ENCODE measurements at regions not wholly inside any gene's neighbourhood (a gene's known extent, or its start where the extent isn't known, plus 50 kb on each side); places are given as distances from the start of the nearest gene placed in this dataset.
"Not testable (repeated sequence)": the region's sequence is repeated elsewhere in the genome, so short reads cannot be mapped to it uniquely, and the experiment has no call there.

DNA sequence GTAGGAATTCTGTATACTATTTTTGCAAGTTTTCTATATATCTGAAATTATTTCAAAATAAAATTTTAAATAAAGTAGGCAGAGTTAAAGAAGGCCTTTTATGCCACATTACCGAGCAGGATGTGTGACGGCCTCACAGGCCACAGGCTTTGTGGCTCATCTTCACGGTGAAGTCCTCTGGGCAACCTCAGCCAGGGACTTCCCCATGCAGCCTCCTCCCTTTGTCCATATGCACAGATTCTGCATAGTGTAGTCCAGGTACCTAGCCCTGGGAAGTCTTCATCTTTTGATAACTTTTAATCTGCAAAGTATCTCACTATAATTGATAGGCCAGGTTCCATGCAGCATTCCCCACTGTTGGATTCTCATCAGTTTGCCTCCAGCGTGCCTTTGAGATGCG, 62.8 kb downstream of the ARHGAP11B start:
- H3K4me3 ChIP-seq; H3K9me3 ChIP-seq; DNase-seq; H3K36me3 ChIP-seq; intact Hi-C loops (cut with DNase I); H3K9ac ChIP-seq (ENCODE audit: low read depth in 2 of 2, low read length in 2 of 2); H3K27me3 ChIP-seq; H3K4me1 ChIP-seq; H3K27ac ChIP-seq: not testable (repeated sequence)

DNA sequence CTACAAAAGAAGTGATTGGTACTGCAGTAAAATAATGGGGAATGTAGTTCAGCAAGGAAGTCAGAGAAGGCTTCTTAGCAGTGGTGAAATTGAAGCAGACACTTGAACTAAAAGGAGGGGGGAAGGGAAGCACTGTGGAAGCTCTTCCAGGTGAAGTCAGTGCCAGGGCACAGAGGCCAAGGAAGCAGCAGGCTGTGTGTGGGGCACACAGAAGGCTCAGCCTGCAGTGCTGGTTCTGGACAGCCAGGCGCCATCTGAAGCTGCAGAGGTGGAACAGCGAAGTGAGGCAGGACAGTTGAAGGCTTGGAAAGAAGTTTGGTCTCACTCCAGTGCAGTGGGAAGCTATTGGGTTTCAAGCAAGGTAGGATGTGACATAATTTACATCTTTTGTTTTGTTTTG, 64.2 kb downstream of the ARHGAP11B start:
- intact Hi-C loops (cut with DNase I); H3K9ac ChIP-seq (ENCODE audit: low read depth in 2 of 2, low read length in 2 of 2); H3K9me3 ChIP-seq; DNase-seq; H3K4me1 ChIP-seq; H3K4me3 ChIP-seq; H3K27ac ChIP-seq; H3K36me3 ChIP-seq; H3K27me3 ChIP-seq: not testable (repeated sequence)

DNA sequence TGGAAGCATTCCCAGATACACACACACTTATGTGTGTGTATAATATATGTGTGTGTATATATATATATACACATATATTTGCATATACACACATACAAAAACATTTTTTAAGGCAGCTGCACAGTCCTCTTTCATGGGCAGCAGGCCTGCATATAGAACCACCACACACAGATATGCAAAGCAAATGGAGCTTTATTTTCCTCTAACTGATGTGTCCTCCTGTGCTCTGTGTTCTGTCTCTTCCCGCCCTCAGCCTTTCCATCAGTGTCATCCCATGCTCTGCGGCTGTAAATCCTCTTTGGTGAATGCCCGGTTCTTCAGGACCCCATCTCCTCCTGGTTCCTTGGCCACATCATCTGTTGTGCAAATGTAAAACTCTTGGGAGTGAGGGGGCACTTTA, 69.9 kb downstream of the ARHGAP11B start:
- H3K36me3 ChIP-seq; H3K27ac ChIP-seq; intact Hi-C loops (cut with DNase I); H3K4me1 ChIP-seq; DNase-seq; H3K9me3 ChIP-seq; H3K4me3 ChIP-seq; H3K9ac ChIP-seq (ENCODE audit: low read depth in 2 of 2, low read length in 2 of 2); H3K27me3 ChIP-seq: not testable (repeated sequence)

DNA sequence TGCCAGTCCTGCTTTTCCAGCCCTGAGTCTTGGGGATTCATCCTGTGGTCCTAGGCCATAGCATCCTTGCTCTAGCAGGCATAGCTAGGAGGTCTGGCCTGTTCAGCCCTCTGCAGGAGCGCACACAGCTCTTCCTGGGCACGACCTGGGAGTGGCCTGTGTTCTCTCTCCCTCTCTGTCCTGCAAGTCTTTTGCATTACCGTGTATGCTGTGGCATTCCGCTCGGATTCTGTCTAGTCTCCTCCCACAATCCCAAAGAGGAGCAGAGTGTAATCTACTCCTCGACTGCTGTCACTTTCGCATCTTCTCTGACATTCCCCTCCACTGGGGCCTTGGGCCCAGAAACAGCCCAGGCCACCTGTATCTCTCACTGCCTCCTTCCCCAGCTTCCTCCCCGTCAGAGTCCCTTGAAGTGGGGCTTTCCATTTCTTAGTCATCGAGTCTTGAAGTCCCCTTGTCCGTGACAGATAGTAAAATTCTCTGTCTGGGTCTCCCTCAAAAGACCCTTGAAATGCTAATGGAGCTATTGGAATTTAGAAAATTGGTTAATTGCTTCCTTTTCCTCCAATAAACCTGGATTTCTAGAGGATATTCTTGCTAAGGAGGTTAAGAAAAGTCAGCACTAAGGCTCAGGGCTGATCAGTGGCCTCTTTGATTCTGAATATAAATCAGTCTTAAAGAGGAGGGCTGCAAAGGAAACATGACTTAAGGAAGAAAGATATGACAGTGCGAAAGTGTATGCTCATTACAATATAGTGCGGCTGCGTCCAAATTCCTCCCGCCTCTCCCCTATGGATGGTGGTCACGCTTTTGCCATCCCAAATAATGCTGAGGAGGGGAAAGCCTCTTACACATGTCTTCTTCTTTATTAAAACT, 70.7 kb downstream of the ARHGAP11B start:
- H3K9ac ChIP-seq (ENCODE audit: low read depth in 2 of 2, low read length in 2 of 2); DNase-seq; H3K27me3 ChIP-seq; intact Hi-C loops (cut with DNase I); H3K36me3 ChIP-seq; H3K9me3 ChIP-seq; H3K4me1 ChIP-seq; H3K27ac ChIP-seq; H3K4me3 ChIP-seq: not testable (repeated sequence)

DNA sequence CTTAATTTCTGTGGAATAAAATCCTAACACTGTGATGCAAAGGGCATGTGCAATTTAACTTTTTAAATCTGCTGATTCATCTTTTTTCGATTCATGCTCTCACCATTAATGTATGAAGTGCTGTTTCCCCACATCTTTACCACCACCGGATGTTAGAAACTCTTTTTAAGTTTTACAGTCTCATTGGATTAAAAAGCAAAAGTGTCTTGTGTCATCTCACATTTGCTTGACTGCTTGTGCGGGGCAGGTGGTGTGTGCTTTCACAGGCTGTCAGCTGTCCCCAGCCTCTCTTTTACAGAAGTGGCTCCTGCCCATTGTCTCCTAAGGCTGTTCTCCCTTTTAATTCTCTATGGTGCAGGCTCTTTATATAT, 71.4 kb downstream of the ARHGAP11B start:
- H3K4me3 ChIP-seq; H3K9ac ChIP-seq (ENCODE audit: low read depth in 2 of 2, low read length in 2 of 2); H3K9me3 ChIP-seq; H3K27me3 ChIP-seq; H3K36me3 ChIP-seq; H3K27ac ChIP-seq; DNase-seq; H3K4me1 ChIP-seq; intact Hi-C loops (cut with DNase I): not testable (repeated sequence)

DNA sequence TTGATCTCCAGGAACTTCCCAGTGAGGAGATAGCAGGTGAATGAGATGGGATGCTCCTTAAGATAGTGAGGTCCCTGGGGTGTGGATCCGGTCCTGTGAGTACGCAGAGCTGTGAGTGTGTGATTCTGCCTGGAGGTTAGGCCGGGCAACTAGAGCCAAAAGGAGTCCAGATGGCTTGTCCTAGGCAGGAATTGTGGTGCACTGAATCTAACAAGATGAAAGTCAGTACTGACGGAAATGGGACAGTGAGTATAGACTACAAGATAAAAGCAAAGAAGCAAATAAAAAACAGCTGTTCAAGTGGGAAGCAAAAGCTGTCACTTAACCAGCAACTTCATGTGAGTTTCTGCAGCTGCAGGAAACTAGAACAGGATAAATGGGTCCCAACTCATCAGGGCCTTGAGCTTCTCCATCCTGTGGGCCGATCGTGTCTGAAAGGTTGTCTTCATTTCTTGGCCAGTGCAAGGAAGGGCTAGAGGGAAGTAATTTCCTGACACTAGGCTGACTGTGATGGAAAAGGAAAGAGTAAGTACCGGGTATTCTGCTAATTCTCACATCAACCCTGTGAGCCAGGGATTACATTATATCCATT, 74.2 kb downstream of the ARHGAP11B start:
- intact Hi-C loops (cut with DNase I); H3K9me3 ChIP-seq; DNase-seq: not testable (repeated sequence)

DNA sequence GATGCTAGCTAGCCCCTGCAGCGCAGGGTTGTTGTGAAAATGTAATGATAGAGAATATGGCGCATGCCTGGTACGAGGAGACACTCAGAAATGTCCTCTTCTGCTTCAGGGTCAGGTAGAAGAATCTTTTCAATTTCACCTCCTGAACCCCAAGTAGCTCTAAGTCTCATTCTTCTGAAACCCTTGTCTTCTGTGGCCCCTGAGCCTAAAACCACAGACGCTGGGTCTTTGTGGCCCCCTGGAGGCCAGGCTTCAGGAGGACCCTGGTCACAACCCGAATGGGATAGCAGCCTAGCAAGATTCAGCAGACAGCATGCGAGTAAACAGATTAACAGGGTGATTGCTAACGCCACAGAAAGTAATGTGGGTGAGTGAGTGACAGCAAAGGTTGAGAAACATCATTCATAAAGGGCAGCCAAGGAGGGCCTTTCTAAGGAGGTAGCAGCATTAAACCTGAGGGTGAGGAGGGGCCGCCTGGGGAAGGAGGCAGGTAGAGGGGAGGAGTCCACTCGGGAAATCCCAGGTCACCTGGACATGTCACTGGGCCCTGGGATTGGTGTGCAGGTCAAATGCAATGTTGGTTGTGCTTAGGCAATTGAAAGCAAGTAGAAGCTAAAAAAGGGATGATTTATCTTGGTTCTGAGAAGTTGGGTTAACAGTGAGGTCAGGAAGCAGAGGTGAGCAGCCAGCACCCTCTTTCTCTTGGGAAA, 82.2 kb downstream of the ARHGAP11B start:
- H3K4me1 ChIP-seq; DNase-seq; H3K36me3 ChIP-seq; H3K9me3 ChIP-seq; intact Hi-C loops (cut with DNase I); H3K27ac ChIP-seq; H3K4me3 ChIP-seq; H3K9ac ChIP-seq (ENCODE audit: low read depth in 2 of 2, low read length in 2 of 2); H3K27me3 ChIP-seq: not testable (repeated sequence)

More for the DNA sequence above, 74.2 kb downstream of the ARHGAP11B start:
- H3K27ac ChIP-seq; H3K4me1 ChIP-seq; H3K27me3 ChIP-seq; H3K9ac ChIP-seq (ENCODE audit: low read depth in 2 of 2, low read length in 2 of 2); H3K36me3 ChIP-seq; H3K4me3 ChIP-seq: not testable (repeated sequence)

DNA sequence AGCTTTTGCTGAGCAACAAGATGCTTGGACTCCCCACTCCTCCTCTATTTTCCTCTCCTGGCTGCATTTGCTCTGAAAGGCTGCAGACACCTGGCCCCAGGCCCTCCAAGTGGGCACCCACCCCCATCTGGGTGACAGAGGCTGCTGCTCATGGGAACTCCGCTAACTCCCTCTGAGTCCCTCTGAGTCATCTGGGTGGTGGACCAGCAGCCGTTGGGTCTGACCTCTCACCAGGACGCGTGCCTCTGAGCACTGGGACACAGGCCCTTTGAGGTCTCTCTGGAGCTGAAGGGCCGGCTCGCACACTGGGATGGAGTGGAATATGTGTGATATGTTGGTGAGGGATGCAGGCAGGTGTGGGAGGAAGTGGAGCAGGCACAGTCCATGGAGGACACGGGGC, 82.9 kb downstream of the ARHGAP11B start:
- H3K9ac ChIP-seq (ENCODE audit: low read depth in 2 of 2, low read length in 2 of 2); H3K9me3 ChIP-seq; H3K4me3 ChIP-seq; H3K4me1 ChIP-seq; intact Hi-C loops (cut with DNase I); H3K36me3 ChIP-seq; DNase-seq; H3K27me3 ChIP-seq; H3K27ac ChIP-seq: not testable (repeated sequence)

DNA sequence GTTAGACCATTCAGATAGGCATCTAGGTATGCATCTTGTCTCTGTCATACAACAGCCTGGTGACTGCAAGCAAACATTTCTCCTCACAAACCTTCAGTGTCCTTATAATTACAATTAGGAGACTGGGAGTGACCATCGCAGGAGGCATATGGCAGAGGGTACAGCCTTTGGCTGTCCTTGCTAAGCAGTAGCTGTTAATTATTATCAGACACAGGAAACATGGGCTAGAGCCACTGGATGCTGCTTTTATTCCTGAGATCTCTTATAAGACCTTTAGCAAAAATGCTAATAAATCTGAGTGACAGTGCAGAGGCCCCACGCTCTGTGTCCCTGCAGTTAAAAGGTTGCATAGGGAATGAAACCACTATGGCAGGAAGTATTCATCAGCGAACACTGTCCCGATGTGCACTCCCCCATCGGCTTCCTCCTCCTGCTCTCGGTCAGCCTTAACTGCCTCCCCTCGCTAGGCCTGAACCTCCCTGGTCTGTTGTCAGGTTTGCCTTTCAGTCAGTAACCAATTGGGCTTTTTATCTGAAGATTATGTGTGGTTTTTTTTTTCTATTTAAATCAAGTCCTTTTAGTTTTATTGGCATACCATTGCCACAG, 92.2 kb downstream of the ARHGAP11B start:
- intact Hi-C loops (cut with DNase I); H3K4me1 ChIP-seq; H3K27ac ChIP-seq: not testable (repeated sequence)

DNA sequence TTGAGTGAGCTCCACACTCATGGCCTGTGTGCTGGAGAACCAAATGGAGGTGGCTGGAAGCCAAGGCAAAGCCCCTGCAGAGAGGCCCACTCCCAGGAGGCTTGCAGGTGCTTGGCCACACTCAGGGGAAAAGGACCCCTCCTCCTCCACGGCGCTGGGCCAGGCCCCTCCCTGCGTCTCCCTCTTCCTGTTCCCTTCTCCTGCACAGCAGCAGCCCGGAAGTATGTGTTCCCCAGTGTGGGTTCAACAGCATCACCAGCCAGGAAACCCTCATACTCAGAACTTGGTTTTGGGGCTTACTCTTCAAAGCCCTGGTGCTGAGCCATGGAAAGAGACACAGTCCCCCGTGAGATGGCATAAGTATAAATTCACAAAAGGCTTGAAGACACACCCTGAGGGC, 93.4 kb downstream of the ARHGAP11B start:
- H3K9ac ChIP-seq (ENCODE audit: low read depth in 2 of 2, low read length in 2 of 2); H3K27me3 ChIP-seq; H3K36me3 ChIP-seq; H3K9me3 ChIP-seq; H3K4me3 ChIP-seq; H3K27ac ChIP-seq; H3K4me1 ChIP-seq; DNase-seq; intact Hi-C loops (cut with DNase I): not testable (repeated sequence)

More for the DNA sequence above, 92.2 kb downstream of the ARHGAP11B start:
- H3K27me3 ChIP-seq; H3K9ac ChIP-seq (ENCODE audit: low read depth in 2 of 2, low read length in 2 of 2); H3K9me3 ChIP-seq; H3K36me3 ChIP-seq; H3K4me3 ChIP-seq; DNase-seq: not testable (repeated sequence)

DNA sequence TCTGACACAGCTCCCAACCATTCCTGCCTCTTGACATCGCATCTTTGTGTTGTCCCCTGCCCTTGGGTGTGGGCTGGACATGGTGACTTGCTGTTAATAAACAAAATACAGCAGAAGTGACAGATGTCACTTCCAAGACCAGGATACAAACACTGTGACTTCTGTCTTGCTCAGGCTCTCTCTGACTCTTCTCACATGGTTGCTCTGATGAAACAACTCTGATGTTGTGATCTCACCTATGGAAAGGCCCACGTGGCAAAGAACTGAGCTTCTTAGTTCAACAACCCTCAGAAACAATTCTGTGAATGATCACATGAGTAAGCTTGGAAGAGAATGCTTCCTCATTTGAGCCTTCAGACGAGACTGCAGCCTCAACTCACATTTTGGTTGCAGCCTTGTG, 94.9 kb downstream of the ARHGAP11B start:
- DNase-seq; H3K36me3 ChIP-seq; H3K4me1 ChIP-seq; H3K27ac ChIP-seq; H3K4me3 ChIP-seq; H3K9ac ChIP-seq (ENCODE audit: low read depth in 2 of 2, low read length in 2 of 2); H3K9me3 ChIP-seq; H3K27me3 ChIP-seq; intact Hi-C loops (cut with DNase I): not testable (repeated sequence)

DNA sequence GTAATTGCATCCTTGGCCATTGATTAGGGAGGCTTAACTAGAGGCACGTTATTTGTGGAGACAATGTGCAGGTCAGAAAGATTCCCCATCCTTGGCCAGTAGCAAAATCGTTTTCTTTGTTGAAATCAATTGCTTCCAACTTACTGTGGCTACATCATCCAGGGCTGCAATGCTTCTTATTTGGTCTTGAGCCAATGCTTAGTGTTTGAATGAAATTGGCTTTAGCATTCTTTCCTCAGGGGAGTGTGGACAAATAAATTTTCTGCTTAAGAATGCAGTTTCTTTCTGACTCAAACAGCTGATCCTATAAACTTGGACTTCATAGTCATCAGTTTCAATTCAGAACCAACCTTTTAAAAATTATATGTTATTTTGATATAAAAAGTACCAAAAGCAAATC, 95.6 kb downstream of the ARHGAP11B start:
- DNase-seq; H3K27ac ChIP-seq; H3K36me3 ChIP-seq; intact Hi-C loops (cut with DNase I); H3K27me3 ChIP-seq; H3K4me1 ChIP-seq; H3K4me3 ChIP-seq; H3K9ac ChIP-seq (ENCODE audit: low read depth in 2 of 2, low read length in 2 of 2); H3K9me3 ChIP-seq: not testable (repeated sequence)

DNA sequence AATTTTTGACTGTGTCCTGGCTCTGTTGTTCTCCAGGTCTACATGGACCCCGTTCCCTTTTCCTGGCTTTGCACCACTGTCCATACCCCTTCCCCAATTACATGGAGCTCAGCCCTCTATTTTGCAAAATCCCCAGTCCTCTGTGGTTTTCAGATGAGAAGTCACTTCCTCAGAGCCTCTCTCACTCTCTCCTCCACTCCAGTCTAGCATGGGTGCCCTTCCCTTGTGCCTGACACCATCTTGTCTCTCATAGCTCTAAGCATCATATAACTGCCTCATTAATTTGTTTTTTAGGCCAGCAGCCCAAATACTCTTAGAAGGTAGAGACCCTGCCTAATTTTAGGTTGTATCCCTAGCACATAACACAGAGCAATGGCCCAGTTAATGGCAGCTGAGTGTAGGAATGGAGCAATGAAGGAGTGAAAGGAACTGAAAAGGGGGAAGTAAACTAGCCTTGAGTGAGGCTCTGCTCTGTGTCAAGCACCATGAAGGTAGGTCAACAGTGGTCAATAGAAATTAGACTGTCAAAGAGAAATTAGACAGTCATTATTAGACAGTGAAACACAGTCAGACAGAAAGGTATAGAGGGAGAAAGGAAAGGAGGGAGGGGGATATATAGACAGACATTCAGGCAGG, 97.7 kb downstream of the ARHGAP11B start:
- H3K4me1 ChIP-seq; H3K4me3 ChIP-seq; H3K27ac ChIP-seq; H3K9me3 ChIP-seq; DNase-seq; H3K27me3 ChIP-seq; H3K36me3 ChIP-seq; H3K9ac ChIP-seq (ENCODE audit: low read depth in 2 of 2, low read length in 2 of 2); intact Hi-C loops (cut with DNase I): not testable (repeated sequence)
